BE2C (cell line): ENCODE measurements at regions not wholly inside any gene's neighbourhood (a gene's known extent, or its start where the extent isn't known, plus 50 kb on each side); places are given as distances from the start of the nearest gene placed in this dataset.

Experiments
- DNase-seq: peaks from one replicate; pipeline ENCODE4 v3.0.0-alpha.2; 2020
- H3K27me3 ChIP-seq: fragments of 250-450 bp; sonication (Bioruptor Pico); 2 replicates; pipeline ENCODE4 v1.5.1; 2020; ENCODE audit warnings: mild to moderate bottlenecking
- H3K36me3 ChIP-seq: fragments of 250-450 bp; sonication (Bioruptor Pico); 2 replicates; pipeline ENCODE4 v1.5.1; 2020; ENCODE audit warnings: mild to moderate bottlenecking
- H3K4me1 ChIP-seq: fragments of 250-450 bp; sonication (Bioruptor Pico); 2 replicates; pipeline ENCODE4 v1.5.1; 2020
- H3K4me3 ChIP-seq: 2 replicates; pipeline ENCODE4 v1.5.1; 2011; ENCODE audit warnings: low read depth, low read length
- H3K9me3 ChIP-seq: fragments of 250-450 bp; sonication (Bioruptor Pico); 2 replicates; pipeline ENCODE4 v1.5.1; 2020
- CTCF ChIP-seq: IDR thresholded peaks from 2 replicates; pipeline ENCODE4 v1.5.1; 2012; ENCODE audit warnings: mild to moderate bottlenecking, low read depth, low read length

GRCh38 chr10:111392159-111392558 lies 315.3 kb downstream of the ADRA2A start:
- TF ChIP-seq CTCF: no peak
- no peak overlapping the region for H3K4me3 ChIP-seq
- no peak for DNase-seq
- H3K36me3 ChIP-seq: no peaks in the 10 kb centered on the region
- no peaks in the 10 kb centered on the region for H3K9me3 ChIP-seq
- H3K4me1 ChIP-seq: no peaks in the 10 kb centered on the region
- H3K27me3 ChIP-seq: no peaks in the 10 kb centered on the region

DNA sequence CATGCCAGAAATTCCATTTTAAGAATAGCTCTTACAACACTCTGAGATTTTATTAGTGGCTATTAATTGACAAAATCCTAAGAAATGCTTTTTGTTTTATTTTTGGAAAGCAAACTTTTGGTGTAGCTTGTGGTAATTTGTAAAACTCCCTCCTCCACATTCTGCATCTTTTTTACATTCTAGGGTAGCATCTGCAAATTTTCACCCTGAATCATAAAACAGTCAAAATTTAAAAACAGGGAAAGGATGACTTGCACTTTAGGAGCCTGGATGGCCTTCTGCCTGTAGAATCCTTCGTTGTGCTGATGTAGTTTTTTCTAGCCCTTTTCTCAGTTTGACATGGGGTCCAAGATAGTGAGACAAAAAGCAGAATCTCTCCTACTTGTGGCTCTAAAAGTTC lies 316.1 kb downstream of the ADRA2A start:
- no peak for DNase-seq
- no peak overlapping the region for H3K4me3 ChIP-seq
- no peaks in the 10 kb centered on the region for H3K27me3 ChIP-seq
- no peaks in the 10 kb centered on the region for H3K4me1 ChIP-seq
- H3K9me3 ChIP-seq: no peaks in the 10 kb centered on the region
- no peaks in the 10 kb centered on the region for H3K36me3 ChIP-seq
- no peak for TF ChIP-seq CTCF

- TF ChIP-seq CTCF: no peak
- DNase-seq: no peak
- Histone ChIP-seq H3K4me1 (no peaks in the 10 kb centered on the region), H3K27me3 (no peaks in the 10 kb centered on the region), H3K9me3 (no peaks in the 10 kb centered on the region), H3K36me3 (no peaks in the 10 kb centered on the region), H3K4me3 (no peak overlapping the region)
Measured at GRCh38 chr10:111410740-111411139, 333.9 kb downstream of the ADRA2A start.

- DNase-seq: no peak
- Histone ChIP-seq H3K9me3 (no peaks in the 10 kb centered on the region), H3K36me3 (no peaks in the 10 kb centered on the region), H3K4me3 (no peak overlapping the region), H3K27me3 (no peaks in the 10 kb centered on the region), H3K4me1 (peaks cover 14% of the 10 kb centered on the region)
- TF ChIP-seq CTCF: no peak
Measured at GRCh38 chr10:111425459-111425858, 348.6 kb downstream of the ADRA2A start.

GRCh38 chr10:111429288-111430028 lies 352.6 kb downstream of the ADRA2A start:
- H3K27me3 ChIP-seq: no peaks in the 10 kb centered on the region
- no peaks in the 10 kb centered on the region for H3K9me3 ChIP-seq
- H3K36me3 ChIP-seq: no peaks in the 10 kb centered on the region
- H3K4me3 ChIP-seq: no peak overlapping the region
- no peak for TF ChIP-seq CTCF
- peak; percentile 20 for DNase-seq
- peaks cover 25% of the 10 kb centered on the region for H3K4me1 ChIP-seq

GRCh38 chr10:111430070-111430469 lies 353.2 kb downstream of the ADRA2A start:
- no peak for TF ChIP-seq CTCF

More at GRCh38 chr10:111430070-111430469, 353.2 kb downstream of the ADRA2A start:
- H3K27me3 ChIP-seq: no peaks in the 10 kb centered on the region
- H3K9me3 ChIP-seq: no peaks in the 10 kb centered on the region
- no peak overlapping the region for H3K4me3 ChIP-seq
- no peak for DNase-seq
- no peaks in the 10 kb centered on the region for H3K36me3 ChIP-seq
- H3K4me1 ChIP-seq: peaks cover 25% of the 10 kb centered on the region
